Choroid plexus epithelial cell (primary cell): ENCODE measurements at regions not wholly inside any gene's neighbourhood (a gene's known extent, or its start where the extent isn't known, plus 50 kb on each side); places are given as distances from the start of the nearest gene placed in this dataset.
A peak's percentile ranks its signal among the peaks of the same experiment; 100 is the strongest.

Experiments used
- DNase-seq: peaks from one replicate; pipeline ENCODE4 v3.0.0-alpha.2; 2010; ENCODE audit warnings: low read depth
- H3K4me3 ChIP-seq: 2 replicates; pipeline ENCODE4 v1.5.1; 2011; ENCODE audit warnings: low read depth, mild to moderate bottlenecking, control low read depth, low read length, moderate library complexity
- TF ChIP-seq, protein P1 (sequence below): conservative IDR thresholded peaks from 2 replicates; pipeline ENCODE4 v1.5.1; 2011; ENCODE audit warnings: low read depth, mild to moderate bottlenecking, control low read depth, inconsistent platforms, low read length, moderate library complexity

DNA sequence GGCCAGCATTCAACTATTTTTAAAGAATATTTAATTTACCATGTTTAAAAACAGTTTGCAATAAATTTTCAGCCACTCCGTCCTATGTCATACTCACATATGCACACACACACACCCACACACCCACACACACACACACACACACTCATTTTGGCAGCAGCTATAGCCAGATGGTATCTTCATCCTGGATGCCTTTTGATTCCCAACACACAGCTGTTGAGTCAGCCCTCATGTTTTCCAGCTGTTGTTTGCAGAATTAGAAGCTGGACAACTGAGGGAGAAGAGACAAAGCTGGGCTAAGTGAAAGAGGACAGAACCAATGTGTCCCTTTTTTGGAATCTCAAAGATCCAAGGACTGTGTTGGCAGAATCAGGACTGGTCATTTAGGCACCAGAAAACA lies 80.0 kb upstream of the EGLN3 start:
- peak; percentile 19 for DNase-seq
- H3K4me3 ChIP-seq: no peak overlapping the region
- TF ChIP-seq, protein P1, sequence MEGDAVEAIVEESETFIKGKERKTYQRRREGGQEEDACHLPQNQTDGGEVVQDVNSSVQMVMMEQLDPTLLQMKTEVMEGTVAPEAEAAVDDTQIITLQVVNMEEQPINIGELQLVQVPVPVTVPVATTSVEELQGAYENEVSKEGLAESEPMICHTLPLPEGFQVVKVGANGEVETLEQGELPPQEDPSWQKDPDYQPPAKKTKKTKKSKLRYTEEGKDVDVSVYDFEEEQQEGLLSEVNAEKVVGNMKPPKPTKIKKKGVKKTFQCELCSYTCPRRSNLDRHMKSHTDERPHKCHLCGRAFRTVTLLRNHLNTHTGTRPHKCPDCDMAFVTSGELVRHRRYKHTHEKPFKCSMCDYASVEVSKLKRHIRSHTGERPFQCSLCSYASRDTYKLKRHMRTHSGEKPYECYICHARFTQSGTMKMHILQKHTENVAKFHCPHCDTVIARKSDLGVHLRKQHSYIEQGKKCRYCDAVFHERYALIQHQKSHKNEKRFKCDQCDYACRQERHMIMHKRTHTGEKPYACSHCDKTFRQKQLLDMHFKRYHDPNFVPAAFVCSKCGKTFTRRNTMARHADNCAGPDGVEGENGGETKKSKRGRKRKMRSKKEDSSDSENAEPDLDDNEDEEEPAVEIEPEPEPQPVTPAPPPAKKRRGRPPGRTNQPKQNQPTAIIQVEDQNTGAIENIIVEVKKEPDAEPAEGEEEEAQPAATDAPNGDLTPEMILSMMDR: no peak

DNA sequence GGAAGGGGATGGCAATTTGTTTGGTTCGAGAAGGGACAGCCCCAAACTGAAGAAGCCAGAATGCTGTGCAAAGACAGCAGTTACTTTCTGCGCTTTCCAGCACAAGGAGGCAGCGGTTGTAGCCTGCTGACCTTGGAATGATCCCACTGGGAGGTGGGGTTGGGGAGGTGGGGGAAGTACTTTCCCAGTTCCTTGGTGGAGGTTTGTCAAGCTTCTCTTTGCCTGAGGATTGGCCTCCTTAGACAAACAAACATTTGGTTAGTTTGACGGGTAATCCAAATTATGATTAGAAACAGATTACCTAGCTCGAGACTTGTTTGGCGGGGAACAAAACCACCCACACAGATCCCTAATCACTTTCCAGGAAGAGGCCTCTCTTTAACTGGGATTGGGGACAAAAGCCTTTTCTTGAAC lies 79.1 kb upstream of the EGLN3 start:
- H3K4me3 ChIP-seq: no peak overlapping the region
- DNase-seq: peak; percentile 7
- TF ChIP-seq, protein P1: no peak

DNA sequence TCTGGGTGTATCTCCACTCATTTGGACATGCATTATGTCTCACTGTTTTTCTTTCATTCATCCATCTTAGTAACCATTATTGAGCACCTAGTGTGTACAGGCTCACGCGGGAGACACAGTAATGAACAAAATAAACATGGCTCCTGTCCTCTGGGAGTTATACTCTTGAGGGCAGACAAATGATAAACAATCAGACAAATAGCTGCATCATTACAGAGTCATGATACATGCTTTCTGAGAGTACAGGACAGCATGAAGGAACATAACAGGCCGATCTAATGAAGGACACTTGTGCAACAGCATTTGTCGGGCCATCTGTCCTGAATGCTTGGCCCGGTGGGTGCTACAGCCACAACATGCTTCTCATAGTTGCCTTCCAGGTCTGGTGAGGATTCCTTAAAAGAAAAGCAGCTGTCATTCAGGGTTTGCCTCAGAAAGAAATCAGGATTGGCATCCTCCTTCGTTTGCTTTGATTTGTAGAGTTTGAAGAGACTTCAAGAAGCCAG lies 77.2 kb upstream of the EGLN3 start:
- no peak for DNase-seq
- H3K4me3 ChIP-seq: no peak overlapping the region
- TF ChIP-seq, protein P1: no peak

DNA sequence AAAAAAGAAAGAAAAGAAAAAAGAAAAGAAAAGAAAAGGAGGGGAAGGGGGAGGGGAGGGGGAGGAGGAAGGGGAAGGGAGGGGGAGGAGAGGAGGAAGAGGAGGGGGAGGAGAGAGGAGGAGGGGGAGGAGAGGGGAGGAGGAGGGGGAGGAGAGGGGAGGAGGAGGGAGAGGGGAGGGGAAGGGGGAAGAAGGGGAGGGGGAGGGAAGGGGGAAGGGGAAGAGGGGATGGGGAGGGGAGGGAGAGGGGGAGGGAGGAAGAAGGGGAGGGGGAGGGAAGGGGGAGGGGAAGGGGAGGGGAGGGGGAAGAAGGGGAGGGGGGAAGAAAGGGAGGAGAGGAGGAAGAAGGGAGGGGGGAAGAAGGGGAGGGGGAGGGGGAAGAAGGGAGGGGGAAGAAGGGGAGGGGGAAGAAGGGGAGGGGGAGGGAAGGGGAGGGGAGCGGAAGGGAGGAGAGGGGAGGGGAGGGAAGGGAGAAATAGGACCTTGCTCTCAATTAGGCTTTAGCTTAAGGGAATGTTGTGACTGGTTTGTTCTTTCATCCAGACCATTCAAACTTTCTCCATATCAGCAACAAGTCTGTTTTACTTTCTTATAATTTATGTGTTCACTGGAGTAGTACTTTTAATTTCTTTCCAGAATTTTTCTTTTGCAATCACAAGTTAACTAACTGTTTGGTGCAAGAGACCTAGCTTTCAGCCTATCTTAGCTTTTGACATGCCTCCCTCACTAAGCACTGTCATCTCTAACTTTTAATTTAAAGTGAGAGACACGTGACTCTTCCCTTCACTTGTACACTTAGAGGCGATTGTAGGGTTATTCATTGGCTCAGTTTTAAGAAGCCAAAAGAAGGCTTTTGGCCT lies 76.5 kb upstream of the EGLN3 start:
- TF ChIP-seq, protein P1: no peak
- no peak for DNase-seq
- no peak overlapping the region for H3K4me3 ChIP-seq

DNA sequence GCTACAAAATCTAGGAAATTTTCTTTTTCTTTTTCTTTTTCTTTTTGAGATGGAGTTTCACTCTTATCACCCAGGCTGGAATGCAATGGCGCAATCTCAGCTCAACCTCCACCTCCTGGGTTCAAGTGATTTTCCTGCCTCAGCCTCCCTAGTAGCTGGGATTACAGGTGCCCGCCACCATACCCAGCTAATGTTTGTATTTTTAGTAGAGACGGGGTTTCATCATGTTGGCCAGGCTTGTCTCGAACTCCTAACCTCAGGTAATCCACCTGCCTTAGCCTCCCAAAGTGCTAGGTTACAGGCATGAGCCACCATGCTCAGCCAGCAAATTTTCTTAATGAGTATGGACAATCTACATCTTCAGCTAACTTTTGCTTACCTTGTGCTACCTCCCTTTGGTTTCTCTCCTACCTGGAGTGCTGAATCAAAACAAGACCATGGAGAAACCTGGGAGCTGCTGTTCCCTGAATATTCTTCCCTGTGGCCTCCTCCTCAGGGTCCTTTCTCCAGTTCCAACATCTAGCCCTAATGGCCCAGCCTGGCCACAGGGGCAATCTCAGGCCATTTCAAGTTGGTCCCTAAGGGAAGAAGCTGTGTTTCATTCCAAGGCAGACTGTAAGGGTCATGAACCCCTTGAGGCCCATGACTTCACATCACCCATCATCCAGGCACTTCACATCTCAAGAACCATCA lies 74.6 kb upstream of the EGLN3 start:
- no peak for DNase-seq
- H3K4me3 ChIP-seq: no peak overlapping the region
- TF ChIP-seq, protein P1: no peak

DNA sequence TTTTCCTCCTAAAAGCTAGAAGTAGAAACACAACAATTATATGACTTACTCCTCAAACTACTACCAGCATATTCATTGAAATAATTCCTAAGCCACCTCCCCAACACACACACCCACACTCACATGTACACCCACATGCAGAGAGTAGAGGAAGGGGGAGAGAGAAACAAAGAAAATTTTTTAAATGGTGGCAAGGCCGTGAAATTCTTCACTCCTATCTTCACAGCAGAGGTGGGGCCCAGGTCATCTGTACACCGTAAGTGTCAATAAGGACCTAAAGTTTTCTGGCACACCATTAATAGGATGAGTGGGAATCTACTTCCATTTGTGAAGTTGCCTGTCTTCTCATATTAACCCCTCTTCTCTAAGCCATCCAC lies 73.9 kb upstream of the EGLN3 start:
- TF ChIP-seq, protein P1: no peak
- no peak overlapping the region for H3K4me3 ChIP-seq
- DNase-seq: no peak
